GM13977 (cell line): ENCODE measurements at regions not wholly inside any gene's neighbourhood (a gene's known extent, or its start where the extent isn't known, plus 50 kb on each side); places are given as distances from the start of the nearest gene placed in this dataset.

Experiments
- DNase-seq: peaks from one replicate; pipeline ENCODE4 v3.0.0; 2012; ENCODE audit warnings: low spot score
- in situ Hi-C: fragments of 300-500 bp; cut with MboI; formaldehyde crosslinking; loops from one replicate; pipeline ENCODE4 v1.12.0; 2022; ENCODE audit warnings: low sequenced_read_pairs, low pct_unique_long_range_greater_than_20kb, mixed read lengths, inconsistent platforms; ENCODE audit not compliant: unreplicated experiment
- TF ChIP-seq, protein P1 (sequence below): IDR thresholded peaks from 2 replicates; pipeline ENCODE4 v1.5.1; 2012; ENCODE audit warnings: mild to moderate bottlenecking, control low read depth; ENCODE audit not compliant: insufficient read depth; ENCODE audit errors: extremely low read depth, missing control alignments

DNA sequence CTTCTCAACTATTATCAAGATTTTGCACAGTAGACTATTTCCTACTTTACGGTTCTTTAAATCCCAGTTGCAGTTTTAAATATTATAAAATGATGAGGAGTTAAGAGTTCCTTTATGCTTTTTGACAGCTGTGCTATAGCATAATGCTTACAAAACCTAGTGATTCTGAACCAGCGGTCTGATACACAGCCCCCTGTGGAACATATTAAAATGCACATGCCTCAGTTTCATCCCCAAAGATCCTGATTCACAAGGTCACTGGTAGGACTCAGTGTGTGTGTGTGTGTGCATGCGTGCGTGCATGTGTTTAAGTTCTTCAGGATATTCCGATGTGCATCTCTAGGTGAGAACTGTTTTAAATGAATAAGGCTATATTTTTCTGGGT, 330.1 kb upstream of the TPM1 start:
- in situ Hi-C loops, result no loop called here
- no peak for DNase-seq
- TF ChIP-seq, protein P1, sequence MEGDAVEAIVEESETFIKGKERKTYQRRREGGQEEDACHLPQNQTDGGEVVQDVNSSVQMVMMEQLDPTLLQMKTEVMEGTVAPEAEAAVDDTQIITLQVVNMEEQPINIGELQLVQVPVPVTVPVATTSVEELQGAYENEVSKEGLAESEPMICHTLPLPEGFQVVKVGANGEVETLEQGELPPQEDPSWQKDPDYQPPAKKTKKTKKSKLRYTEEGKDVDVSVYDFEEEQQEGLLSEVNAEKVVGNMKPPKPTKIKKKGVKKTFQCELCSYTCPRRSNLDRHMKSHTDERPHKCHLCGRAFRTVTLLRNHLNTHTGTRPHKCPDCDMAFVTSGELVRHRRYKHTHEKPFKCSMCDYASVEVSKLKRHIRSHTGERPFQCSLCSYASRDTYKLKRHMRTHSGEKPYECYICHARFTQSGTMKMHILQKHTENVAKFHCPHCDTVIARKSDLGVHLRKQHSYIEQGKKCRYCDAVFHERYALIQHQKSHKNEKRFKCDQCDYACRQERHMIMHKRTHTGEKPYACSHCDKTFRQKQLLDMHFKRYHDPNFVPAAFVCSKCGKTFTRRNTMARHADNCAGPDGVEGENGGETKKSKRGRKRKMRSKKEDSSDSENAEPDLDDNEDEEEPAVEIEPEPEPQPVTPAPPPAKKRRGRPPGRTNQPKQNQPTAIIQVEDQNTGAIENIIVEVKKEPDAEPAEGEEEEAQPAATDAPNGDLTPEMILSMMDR, result no peak

- TF ChIP-seq, protein P1, result no peak
- in situ Hi-C loops, result no loop called here
- DNase-seq, result no peak
Measured at GRCh38 chr15:62715946-62716345, 326.6 kb upstream of the TPM1 start.

DNA sequence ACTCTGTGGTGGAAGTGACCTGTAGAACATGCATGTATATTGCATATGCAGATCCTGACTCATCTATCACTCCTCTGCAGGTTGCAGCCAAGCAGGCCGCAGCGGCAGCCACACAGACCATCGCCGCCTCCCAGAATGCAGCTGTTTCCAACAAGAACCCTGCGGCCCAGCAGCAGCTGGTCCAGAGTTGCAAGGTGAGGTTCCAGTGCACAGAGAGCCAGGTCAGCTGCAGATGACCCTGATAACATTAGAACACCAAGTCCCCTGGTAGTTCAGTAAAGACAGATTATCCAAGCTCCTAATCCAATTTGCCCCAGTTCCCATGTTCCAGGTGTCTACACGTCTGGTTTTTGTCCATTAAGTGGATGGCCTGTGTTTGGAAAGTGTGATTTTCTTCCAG, 325.1 kb upstream of the TPM1 start:
- TF ChIP-seq, protein P1, result no peak
- in situ Hi-C loops, result no loop called here
- no peak for DNase-seq

DNA sequence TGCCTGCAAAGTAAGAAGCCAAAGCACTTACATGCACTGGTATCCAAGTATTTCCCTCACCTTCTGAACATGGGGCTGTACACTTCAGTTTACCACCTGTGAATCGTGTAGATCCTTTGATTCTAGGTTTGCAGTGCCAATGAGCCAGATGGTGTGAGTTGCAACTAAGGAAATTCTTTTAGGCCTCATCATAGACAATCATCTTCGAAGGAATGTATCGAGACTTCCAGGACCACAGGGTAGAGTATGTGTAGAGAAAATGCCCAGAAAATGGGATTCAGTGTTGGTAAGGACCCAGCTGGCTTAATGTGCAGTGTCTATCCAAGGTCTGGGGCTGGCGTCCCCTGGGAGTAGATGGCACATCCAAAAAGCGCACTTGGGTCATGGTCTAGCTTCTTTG, 323.2 kb upstream of the TPM1 start:
- TF ChIP-seq, protein P1, result no peak
- in situ Hi-C loops, result no loop called here
- no peak for DNase-seq

DNA sequence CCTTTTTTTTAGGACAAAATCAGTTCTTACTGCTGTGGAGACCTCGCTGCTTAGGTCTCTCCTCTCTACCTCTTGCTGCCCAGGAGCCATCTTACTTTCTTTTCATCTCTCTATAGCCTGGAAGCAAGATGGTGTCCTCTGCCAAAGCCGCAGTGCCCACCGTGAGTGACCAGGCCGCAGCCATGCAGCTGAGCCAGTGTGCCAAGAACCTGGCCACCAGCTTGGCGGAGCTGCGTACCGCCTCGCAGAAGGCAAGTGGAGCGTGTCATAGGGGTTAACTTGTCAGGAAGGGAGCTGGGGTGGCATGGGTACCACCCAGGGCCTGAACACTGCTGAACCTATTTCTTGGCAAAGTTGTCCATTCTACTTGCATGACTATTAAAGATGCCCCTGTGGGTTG, 320.3 kb upstream of the TPM1 start:
- TF ChIP-seq, protein P1, result no peak
- DNase-seq, result no peak
- in situ Hi-C loops, result no loop called here

DNA sequence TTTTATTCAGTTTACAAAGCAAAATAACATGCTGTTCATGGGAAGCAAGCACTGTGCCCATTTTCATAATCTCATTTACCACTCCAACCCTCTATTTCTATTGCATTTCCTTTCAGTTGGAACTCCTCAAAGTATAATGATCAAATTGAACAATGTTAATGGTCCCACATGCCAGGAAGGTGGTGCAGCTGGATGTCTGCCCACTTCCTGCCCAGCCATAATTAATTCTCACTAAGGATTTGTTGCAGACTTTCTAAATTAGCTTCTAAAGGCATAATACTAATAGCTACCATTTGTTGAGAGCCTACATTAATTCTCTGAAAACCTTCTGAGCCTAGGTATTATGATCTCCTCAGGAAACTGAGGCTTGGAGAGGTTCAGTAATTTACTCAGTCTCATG, 316.1 kb upstream of the TPM1 start:
- in situ Hi-C loops, result no loop called here
- TF ChIP-seq, protein P1, result no peak

DNA sequence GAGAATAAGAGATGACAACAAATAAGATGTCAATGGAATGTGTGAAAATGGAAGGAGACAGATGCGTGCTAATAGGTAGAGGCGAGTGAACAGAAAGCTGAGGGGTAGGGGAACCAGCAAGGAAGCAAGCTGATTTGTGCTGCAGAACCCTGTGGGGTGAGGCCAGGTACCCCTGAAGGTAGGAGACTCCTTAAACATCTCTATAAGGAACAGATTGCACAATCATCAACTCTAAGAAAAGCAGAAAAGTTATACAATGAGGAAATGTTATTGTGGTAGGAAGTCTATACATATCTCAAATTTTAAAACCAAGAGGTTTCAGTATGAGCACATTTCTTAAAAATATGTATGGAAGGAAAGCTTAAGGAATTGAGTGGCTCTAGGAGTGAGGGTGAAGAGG, 315.0 kb upstream of the TPM1 start:
- no peak for DNase-seq
- in situ Hi-C loops, result no loop called here
- TF ChIP-seq, protein P1, result no peak

More for the DNA sequence above, 316.1 kb upstream of the TPM1 start:
- DNase-seq, result no peak
